SK-N-SH (cell line): ENCODE measurements at regions not wholly inside any gene's neighbourhood (a gene's known extent, or its start where the extent isn't known, plus 50 kb on each side); places are given as distances from the start of the nearest gene placed in this dataset.
"Not testable (repeated sequence)": the region's sequence is repeated elsewhere in the genome, so short reads cannot be mapped to it uniquely, and the experiment has no call there.

Source experiments
- CTCF ChIP-seq: fragments of 200-600 bp; sonication (generic); IDR thresholded peaks from 2 replicates; pipeline ENCODE4 v1.6.1; 2017; ENCODE audit warnings: antibody characterized with exemption, mild to moderate bottlenecking, moderate library complexity
- EZH2phosphoT487 ChIP-seq: fragments of 200-600 bp; sonication (generic); IDR thresholded peaks from 2 replicates; pipeline ENCODE4 v1.6.1; 2017; ENCODE audit warnings: low read depth, mixed run types, mild to moderate bottlenecking, antibody characterized with exemption, moderate library complexity, borderline replicate concordance
- FOSL2 ChIP-seq: IDR thresholded peaks from 2 replicates; pipeline ENCODE4 v1.4.0; 2012; ENCODE audit warnings: low read depth, mild to moderate bottlenecking, moderate library complexity, borderline replicate concordance
- NRF1 ChIP-seq: IDR thresholded peaks from 2 replicates; pipeline ENCODE4 v1.6.1; 2012; ENCODE audit warnings: low read depth, mild to moderate bottlenecking, low read length
- PBX3 ChIP-seq: IDR thresholded peaks from 2 replicates; pipeline ENCODE4; 2012
- RAD21 ChIP-seq: IDR thresholded peaks from 2 replicates; pipeline ENCODE4 v1.6.1; 2012; ENCODE audit warnings: mild to moderate bottlenecking, low read length
- TAF1 ChIP-seq: IDR thresholded peaks from 2 replicates; pipeline ENCODE4 v1.6.1; 2012; ENCODE audit warnings: low read depth, mild to moderate bottlenecking, low read length, moderate library complexity, borderline replicate concordance
- USF1 ChIP-seq: IDR thresholded peaks from 2 replicates; pipeline ENCODE4 v1.4.0; 2012; ENCODE audit warnings: low read depth, borderline replicate concordance

- TF ChIP-seq CTCF, EZH2phosphoT487, RAD21, PBX3, NRF1, FOSL2, TAF1, USF1: not testable (repeated sequence)
Observed at GRCh38 chr2:87436007-87436406, 311.9 kb upstream of the PLGLB2 start.
